Neural crest cell (in vitro differentiated cells): ENCODE measurements at regions not wholly inside any gene's neighbourhood (a gene's known extent, or its start where the extent isn't known, plus 50 kb on each side); places are given as distances from the start of the nearest gene placed in this dataset.
"Not testable (repeated sequence)": the region's sequence is repeated elsewhere in the genome, so short reads cannot be mapped to it uniquely, and the experiment has no call there.

Source experiments
- DNase-seq: peaks from one replicate; pipeline ENCODE4 v3.0.0; 2021; ENCODE audit warnings: low read depth, mixed read lengths, low spot score
- H3K27ac Mint-ChIP-seq: one replicate; pipeline ENCODE4 v1.8.0; 2021; ENCODE audit warnings: mild to moderate bottlenecking, mixed read lengths; ENCODE audit not compliant: unreplicated experiment
- H3K27me3 Mint-ChIP-seq: 2 replicates; pipeline ENCODE4 v1.8.0; 2021; ENCODE audit warnings: low read depth, mild to moderate bottlenecking, mixed read lengths
- H3K36me3 Mint-ChIP-seq: 2 replicates; pipeline ENCODE4 v1.8.0; 2021; ENCODE audit warnings: low read depth, mild to moderate bottlenecking, mixed read lengths
- H3K4me1 Mint-ChIP-seq: 2 replicates; pipeline ENCODE4 v1.8.0; 2021; ENCODE audit warnings: mixed read lengths
- H3K4me3 Mint-ChIP-seq: one replicate; pipeline ENCODE4 v1.8.0; 2021; ENCODE audit warnings: mild to moderate bottlenecking, mixed read lengths
- H3K9me3 Mint-ChIP-seq: 2 replicates; pipeline ENCODE4 v1.8.0; 2021; ENCODE audit warnings: mixed read lengths
- TF ChIP-seq, protein P1 (sequence below): fragments of 200-600 bp; sonication (generic); conservative IDR thresholded peaks from 2 replicates; pipeline ENCODE4 v1.5.0; 2021; ENCODE audit warnings: antibody characterized with exemption, mild to moderate bottlenecking

GRCh38 chr2:107747199-107747963 lies 79.3 kb upstream of the RGPD4 start:
- not testable (repeated sequence) for H3K27ac Mint-ChIP-seq, H3K4me3 Mint-ChIP-seq, DNase-seq, H3K27me3 Mint-ChIP-seq, H3K4me1 Mint-ChIP-seq, H3K9me3 Mint-ChIP-seq, H3K36me3 Mint-ChIP-seq

- TF ChIP-seq, protein P1, sequence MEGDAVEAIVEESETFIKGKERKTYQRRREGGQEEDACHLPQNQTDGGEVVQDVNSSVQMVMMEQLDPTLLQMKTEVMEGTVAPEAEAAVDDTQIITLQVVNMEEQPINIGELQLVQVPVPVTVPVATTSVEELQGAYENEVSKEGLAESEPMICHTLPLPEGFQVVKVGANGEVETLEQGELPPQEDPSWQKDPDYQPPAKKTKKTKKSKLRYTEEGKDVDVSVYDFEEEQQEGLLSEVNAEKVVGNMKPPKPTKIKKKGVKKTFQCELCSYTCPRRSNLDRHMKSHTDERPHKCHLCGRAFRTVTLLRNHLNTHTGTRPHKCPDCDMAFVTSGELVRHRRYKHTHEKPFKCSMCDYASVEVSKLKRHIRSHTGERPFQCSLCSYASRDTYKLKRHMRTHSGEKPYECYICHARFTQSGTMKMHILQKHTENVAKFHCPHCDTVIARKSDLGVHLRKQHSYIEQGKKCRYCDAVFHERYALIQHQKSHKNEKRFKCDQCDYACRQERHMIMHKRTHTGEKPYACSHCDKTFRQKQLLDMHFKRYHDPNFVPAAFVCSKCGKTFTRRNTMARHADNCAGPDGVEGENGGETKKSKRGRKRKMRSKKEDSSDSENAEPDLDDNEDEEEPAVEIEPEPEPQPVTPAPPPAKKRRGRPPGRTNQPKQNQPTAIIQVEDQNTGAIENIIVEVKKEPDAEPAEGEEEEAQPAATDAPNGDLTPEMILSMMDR: no peak
- Mint-ChIP-seq H3K4me1 (no peaks in the 10 kb centered on the region), H3K36me3 (no peaks in the 10 kb centered on the region)
Measured at GRCh38 chr2:107747964-107748583, 78.6 kb upstream of the RGPD4 start.

GRCh38 chr2:107751936-107752335 lies 74.8 kb upstream of the RGPD4 start:
- Mint-ChIP-seq H3K9me3 (peaks cover 3% of the 10 kb centered on the region), H3K27ac (no peak overlapping the region), H3K4me3 (no peak overlapping the region), H3K36me3 (no peaks in the 10 kb centered on the region), H3K4me1 (no peaks in the 10 kb centered on the region), H3K27me3 (no peaks in the 10 kb centered on the region)
- no peak for DNase-seq
- TF ChIP-seq, protein P1: no peak

More at GRCh38 chr2:107747964-107748583, 78.6 kb upstream of the RGPD4 start:
- Mint-ChIP-seq H3K27me3 (no peaks in the 10 kb centered on the region), H3K9me3 (peaks cover 3% of the 10 kb centered on the region), H3K4me3 (no peak overlapping the region), H3K27ac (no peak overlapping the region)
- no peak for DNase-seq

DNA sequence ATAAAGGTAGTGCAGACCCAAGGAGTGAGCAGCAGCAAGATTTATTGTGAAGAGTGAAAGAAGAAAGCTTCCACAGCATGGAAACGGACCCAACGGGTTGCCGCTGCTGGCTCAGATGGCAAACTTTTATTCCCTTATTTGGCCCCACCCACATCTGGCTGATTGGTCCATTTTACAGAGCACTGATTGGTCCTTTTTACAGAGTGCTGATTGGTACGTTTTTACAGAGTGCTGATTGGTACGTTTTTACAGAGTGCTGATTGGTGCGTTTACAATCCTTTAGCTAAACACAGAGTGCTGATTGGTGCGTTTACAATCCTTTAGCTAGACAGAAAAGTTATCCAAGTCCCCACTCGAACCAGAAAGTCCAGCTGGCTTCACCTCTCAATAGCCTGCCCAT lies 72.9 kb upstream of the RGPD4 start:
- H3K36me3 Mint-ChIP-seq, H3K27ac Mint-ChIP-seq, DNase-seq, H3K4me3 Mint-ChIP-seq, H3K27me3 Mint-ChIP-seq, H3K4me1 Mint-ChIP-seq, H3K9me3 Mint-ChIP-seq: not testable (repeated sequence)

DNA sequence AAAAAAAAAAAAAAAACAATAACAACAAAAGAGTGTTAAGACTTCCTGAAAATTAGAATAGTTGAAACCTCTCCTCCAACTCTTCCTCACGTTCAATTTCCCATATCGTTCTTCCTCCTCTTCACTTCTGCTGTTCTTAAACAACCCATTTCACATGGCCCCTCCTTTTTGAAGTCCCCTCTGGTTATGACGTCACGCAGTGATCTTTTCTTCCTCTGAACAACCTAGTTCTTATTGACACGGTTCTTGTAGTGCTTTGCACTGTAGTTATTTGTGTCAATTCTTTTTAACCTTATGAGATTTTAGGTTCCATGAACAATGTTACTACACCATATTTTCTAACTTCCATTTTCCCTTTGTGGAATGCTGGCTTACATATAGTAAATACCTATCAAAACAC lies 69.5 kb upstream of the RGPD4 start:
- H3K9me3 Mint-ChIP-seq: peaks cover 9% of the 10 kb centered on the region

GRCh38 chr2:107760620-107761364 lies 65.9 kb upstream of the RGPD4 start:
- no peak for DNase-seq
- TF ChIP-seq, protein P1: no peak
- H3K4me3 Mint-ChIP-seq: no peak overlapping the region
- H3K36me3 Mint-ChIP-seq: no peaks in the 10 kb centered on the region
- H3K27ac Mint-ChIP-seq: no peak overlapping the region
- H3K4me1 Mint-ChIP-seq: peaks cover 4% of the 10 kb centered on the region
- H3K9me3 Mint-ChIP-seq: peaks cover 6% of the 10 kb centered on the region
- no peaks in the 10 kb centered on the region for H3K27me3 Mint-ChIP-seq

More for the DNA sequence above, 69.5 kb upstream of the RGPD4 start:
- no peaks in the 10 kb centered on the region for H3K27me3 Mint-ChIP-seq
- TF ChIP-seq, protein P1: no peak
- DNase-seq: no peak
- peaks cover 4% of the 10 kb centered on the region for H3K4me1 Mint-ChIP-seq
- H3K36me3 Mint-ChIP-seq: no peaks in the 10 kb centered on the region
- no peak overlapping the region for H3K27ac Mint-ChIP-seq
- no peak overlapping the region for H3K4me3 Mint-ChIP-seq
